Fibroblast of the aortic adventitia (primary cell): ENCODE measurements at regions not wholly inside any gene's neighbourhood (a gene's known extent, or its start where the extent isn't known, plus 50 kb on each side); places are given as distances from the start of the nearest gene placed in this dataset.

Experiments
- DNase-seq: peaks from one replicate; pipeline ENCODE4 v3.0.0-alpha.2; 2010; ENCODE audit warnings: low read depth
- H3K4me3 ChIP-seq: 2 replicates; pipeline ENCODE4 v1.5.1; 2011; ENCODE audit warnings: low read depth, mild to moderate bottlenecking, control low read depth, low read length, moderate library complexity
- TF ChIP-seq, protein P1 (sequence below): IDR thresholded peaks from 2 replicates; pipeline ENCODE4 v1.5.1; 2011; ENCODE audit warnings: mild to moderate bottlenecking, low read length, control low read depth, inconsistent platforms; ENCODE audit not compliant: insufficient read depth

GRCh38 chr3:20406611-20407011 is 220.6 kb upstream of the SGO1 start:
- DNase-seq = no peak
- TF ChIP-seq, protein P1, sequence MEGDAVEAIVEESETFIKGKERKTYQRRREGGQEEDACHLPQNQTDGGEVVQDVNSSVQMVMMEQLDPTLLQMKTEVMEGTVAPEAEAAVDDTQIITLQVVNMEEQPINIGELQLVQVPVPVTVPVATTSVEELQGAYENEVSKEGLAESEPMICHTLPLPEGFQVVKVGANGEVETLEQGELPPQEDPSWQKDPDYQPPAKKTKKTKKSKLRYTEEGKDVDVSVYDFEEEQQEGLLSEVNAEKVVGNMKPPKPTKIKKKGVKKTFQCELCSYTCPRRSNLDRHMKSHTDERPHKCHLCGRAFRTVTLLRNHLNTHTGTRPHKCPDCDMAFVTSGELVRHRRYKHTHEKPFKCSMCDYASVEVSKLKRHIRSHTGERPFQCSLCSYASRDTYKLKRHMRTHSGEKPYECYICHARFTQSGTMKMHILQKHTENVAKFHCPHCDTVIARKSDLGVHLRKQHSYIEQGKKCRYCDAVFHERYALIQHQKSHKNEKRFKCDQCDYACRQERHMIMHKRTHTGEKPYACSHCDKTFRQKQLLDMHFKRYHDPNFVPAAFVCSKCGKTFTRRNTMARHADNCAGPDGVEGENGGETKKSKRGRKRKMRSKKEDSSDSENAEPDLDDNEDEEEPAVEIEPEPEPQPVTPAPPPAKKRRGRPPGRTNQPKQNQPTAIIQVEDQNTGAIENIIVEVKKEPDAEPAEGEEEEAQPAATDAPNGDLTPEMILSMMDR = no peak
- no peak overlapping the region for H3K4me3 ChIP-seq

DNA sequence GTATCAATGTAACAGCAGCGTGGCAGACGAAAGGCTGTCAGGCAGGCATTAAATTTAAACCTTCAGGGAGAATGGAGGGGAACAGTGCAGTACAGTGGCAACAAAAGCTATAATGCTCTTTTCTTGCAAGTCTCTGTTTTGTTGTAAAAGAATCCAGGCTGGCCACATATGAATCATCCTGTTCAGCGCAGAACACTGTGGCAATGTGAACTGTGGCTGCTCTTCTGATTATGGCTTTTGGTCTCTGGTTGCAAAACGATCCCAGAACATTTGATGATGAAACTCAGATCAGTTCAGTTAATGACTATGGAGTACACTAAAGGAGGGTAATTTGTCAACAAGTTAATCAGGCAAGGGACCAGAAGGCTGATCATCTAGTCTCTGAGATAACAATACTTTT is 219.7 kb upstream of the SGO1 start:
- DNase-seq = no peak
- no peak overlapping the region for H3K4me3 ChIP-seq
- TF ChIP-seq, protein P1 = no peak

DNA sequence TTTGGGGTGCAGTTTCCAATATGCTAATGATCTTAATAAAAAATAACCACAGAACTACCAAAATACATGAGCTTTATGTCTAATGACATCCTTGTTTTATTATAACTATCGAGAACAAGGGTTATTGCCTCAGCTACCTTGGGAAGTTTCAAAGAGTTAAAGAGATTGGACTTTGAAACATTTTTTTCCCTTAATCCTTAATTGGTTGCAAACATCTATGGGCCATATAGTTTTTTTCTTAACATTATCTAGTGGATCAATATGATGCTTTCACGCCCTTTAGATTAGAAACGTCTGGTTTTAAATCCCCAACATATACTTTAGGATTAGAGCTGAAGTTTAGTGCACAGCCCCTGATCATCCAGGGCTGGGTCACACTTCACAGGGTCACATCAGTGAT is 219.2 kb upstream of the SGO1 start:
- no peak overlapping the region for H3K4me3 ChIP-seq
- DNase-seq = no peak
- TF ChIP-seq, protein P1 = no peak

GRCh38 chr3:20404741-20405100 is 218.7 kb upstream of the SGO1 start:
- H3K4me3 ChIP-seq = no peak overlapping the region
- TF ChIP-seq, protein P1 = no peak
- no peak for DNase-seq

DNA sequence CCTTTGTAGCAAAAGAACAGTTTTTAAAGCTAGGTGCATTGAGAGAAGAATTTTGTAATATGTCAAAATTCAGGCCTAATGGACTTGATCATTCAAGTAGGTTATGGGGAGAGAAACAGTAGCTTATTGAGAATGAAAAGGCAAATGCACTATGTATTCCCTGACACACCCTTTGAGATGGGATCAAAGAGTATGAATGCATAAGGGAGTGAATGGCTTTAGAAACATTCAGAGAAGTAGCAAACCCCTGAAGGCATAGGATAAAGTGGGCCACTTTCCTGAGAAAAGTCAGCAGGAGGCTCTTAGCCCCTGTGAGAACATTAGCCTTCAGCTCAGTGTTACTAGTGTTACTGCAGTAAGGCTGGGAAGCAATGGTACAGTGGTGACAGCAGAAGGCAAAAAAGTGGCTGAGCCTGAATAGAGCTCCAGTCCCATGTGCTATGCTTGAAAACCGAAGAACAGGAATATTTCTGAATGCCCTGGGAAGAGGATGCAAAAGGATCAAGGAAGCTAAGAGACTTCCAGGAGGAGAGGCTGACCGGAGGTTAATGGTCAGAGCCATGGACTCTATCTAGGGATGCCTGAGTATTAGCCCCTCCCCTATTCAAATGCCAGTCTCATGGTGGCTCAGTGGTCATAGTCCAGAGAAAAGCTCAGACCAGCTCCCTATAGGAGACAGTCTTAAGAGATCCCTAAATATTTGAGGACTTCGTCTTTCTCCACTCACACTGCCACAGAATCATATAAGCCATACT is 218.2 kb upstream of the SGO1 start:
- TF ChIP-seq, protein P1 = no peak
- no peak for DNase-seq
- H3K4me3 ChIP-seq = no peak overlapping the region

GRCh38 chr3:20401253-20401652 is 215.2 kb upstream of the SGO1 start:
- no peak overlapping the region for H3K4me3 ChIP-seq
- TF ChIP-seq, protein P1 = no peak
- DNase-seq = no peak

DNA sequence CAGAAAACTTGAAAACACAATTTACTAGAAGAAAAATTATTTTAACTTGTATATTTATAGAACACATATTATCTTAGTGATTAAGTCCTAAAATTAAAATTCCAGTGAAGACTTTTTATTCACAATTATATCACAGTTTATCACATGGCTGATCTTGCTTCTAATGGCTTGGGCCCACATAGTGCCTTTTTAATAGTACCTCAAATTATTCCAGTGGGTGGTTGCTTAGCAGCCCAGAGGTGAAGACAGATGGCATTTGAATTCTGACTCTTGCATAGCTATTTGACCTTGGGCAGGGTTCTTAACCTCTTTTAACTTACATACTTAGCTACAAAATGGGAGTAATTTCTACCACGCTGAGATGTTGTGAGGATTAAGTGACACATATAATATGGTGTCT is 214.7 kb upstream of the SGO1 start:
- no peak for DNase-seq
- TF ChIP-seq, protein P1 = no peak
- no peak overlapping the region for H3K4me3 ChIP-seq
